ENCODE measurements at regions not wholly inside any gene's neighbourhood (a gene's known extent, or its start where the extent isn't known, plus 50 kb on each side); places are given as distances from the start of the nearest gene placed in this dataset.

DNA sequence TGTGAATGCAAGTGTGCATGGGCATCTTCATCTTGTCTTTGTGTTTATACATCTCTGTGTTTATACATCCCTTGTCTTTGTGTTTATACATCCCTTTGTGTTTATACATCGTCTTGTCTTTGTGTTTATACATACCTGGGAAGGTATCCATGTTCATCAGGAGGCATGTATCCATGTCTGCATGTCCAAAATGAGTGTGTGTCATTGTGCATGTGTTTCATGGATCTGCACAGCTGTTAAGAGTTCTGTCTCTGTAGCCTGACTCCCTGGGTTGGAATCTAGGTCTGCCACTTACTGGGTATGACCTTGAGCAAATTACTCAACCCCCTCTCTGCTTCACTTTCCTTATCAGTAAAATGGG lies 50.1 kb upstream of the SIRPA start:
- H3K36me3 ChIP-seq (ENCODE audit: low read depth), result no peaks in the 10 kb centered on the region
- no peak overlapping the region for H2AFZ ChIP-seq
- no peak for DNase-seq
- H3F3A ChIP-seq (ENCODE audit: insufficient read depth), result peaks cover 25% of the 10 kb centered on the region
- peaks cover 16% of the 10 kb centered on the region for H3K4me1 ChIP-seq (ENCODE audit: insufficient read depth)
- no peaks in the 10 kb centered on the region for H3K9me2 ChIP-seq (ENCODE audit: insufficient read depth)
- 75 to 76% methylated on average over 1 of the region's 1 CpG for WGBS, 2 experiments (ENCODE audit: low coverage in 1 of 2, low lambda C conversion rate in 2 of 2, missing lambda C conversion rate in 2 of 2)
- no peaks in the 10 kb centered on the region for H3K79me2 ChIP-seq (ENCODE audit: insufficient read depth)
- H4K20me1 ChIP-seq (ENCODE audit: insufficient read depth), result no peaks in the 10 kb centered on the region
- in situ Hi-C loops (cut with MboI), result no loop called here
- no peak for TF ChIP-seq EZH2 (IDR thresholded peaks at IDR 0.05; ENCODE audit: insufficient read depth, poor library complexity, severe bottlenecking)
- no peak for TF ChIP-seq EZH2phosphoT487 (IDR thresholded peaks at IDR 0.05; ENCODE audit: insufficient read depth, low read depth)
- H3K4me3 ChIP-seq, result no peak overlapping the region
- H3K9me3 ChIP-seq (ENCODE audit: low read depth), result no peaks in the 10 kb centered on the region
- H3K27ac ChIP-seq, result no peak overlapping the region
- H3K9ac ChIP-seq, result no peak overlapping the region
- H3K4me2 ChIP-seq (ENCODE audit: unreplicated experiment), result no peak overlapping the region
- no peaks in the 10 kb centered on the region for H3K27me3 ChIP-seq (replicated peaks; ENCODE audit: insufficient read depth)

DNA sequence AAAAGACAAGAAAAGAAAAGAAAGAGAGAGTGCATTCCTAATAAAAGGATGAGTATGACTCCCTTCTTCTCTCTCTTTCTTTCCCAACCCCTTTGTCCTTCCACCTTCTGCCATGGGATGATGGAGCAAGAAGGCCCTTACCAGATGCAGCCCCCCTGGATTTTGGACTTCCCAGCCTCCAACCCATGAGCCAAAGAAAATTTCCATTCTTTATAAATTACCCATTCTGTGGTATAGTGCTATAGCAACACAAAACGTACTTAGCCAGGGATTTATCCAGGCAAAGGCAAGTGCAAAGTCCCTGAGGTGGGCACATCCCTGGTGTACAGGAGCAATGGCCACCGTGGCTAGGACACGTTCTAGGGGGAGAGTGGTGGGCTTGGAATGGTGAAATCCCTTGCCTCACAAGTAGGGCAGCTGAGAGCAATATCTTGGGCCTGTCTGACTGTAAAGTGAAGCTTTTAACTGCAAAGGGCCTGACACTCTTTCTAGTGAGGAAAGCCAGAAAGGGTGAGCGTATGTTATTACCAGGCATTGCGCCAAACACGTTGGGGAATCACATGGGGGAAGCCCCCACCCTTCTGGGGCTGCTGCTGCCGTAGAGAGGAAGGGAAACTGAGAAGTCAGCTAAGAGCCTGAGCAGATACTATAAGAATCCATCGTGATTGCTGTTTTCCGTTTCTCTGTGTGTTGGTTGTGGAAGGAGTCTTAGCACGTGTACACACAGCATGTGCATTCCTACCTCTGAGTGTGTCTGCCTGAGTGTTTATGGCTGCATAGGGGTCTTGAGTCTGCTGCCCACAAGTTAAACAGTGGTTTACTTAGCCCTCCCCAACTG lies 50.7 kb upstream of the SIRPA start:
- Histone ChIP-seq H3K79me2 (ENCODE audit: insufficient read depth) (no peaks in the 10 kb centered on the region), H3F3A (ENCODE audit: insufficient read depth) (peaks cover 31% of the 10 kb centered on the region), H4K20me1 (ENCODE audit: insufficient read depth) (no peaks in the 10 kb centered on the region), H3K9me2 (ENCODE audit: insufficient read depth) (no peaks in the 10 kb centered on the region), H3K4me2 (ENCODE audit: unreplicated experiment) (no peak overlapping the region), H3K36me3 (ENCODE audit: low read depth) (no peaks in the 10 kb centered on the region), H3K4me3 (no peak overlapping the region), H2AFZ (no peak overlapping the region), H3K9me3 (ENCODE audit: low read depth) (no peaks in the 10 kb centered on the region), H3K27ac (no peak overlapping the region), H3K4me1 (ENCODE audit: insufficient read depth) (peaks cover 16% of the 10 kb centered on the region), H3K9ac (no peak overlapping the region), H3K27me3 (replicated peaks; ENCODE audit: insufficient read depth) (no peaks in the 10 kb centered on the region)
- in situ Hi-C loops (cut with MboI), result no loop called here
- TF ChIP-seq EZH2 (IDR thresholded peaks at IDR 0.05; ENCODE audit: insufficient read depth, poor library complexity, severe bottlenecking) (no peak), EZH2phosphoT487 (IDR thresholded peaks at IDR 0.05; ENCODE audit: insufficient read depth, low read depth) (no peak)
- peak; percentile 52 for DNase-seq
- 30 to 31% methylated on average over 10 of the region's 10 CpGs for WGBS, 2 experiments (ENCODE audit: low coverage in 1 of 2, low lambda C conversion rate in 2 of 2, missing lambda C conversion rate in 2 of 2)

GRCh38 chr20:1842281-1842680 lies 52.9 kb upstream of the SIRPA start:
- no peaks in the 10 kb centered on the region for H3K36me3 ChIP-seq (ENCODE audit: low read depth)
- H3K4me3 ChIP-seq, result no peak overlapping the region
- no peak for DNase-seq
- H3K79me2 ChIP-seq (ENCODE audit: insufficient read depth), result no peaks in the 10 kb centered on the region
- no peaks in the 10 kb centered on the region for H3K27me3 ChIP-seq (replicated peaks; ENCODE audit: insufficient read depth)
- H4K20me1 ChIP-seq (ENCODE audit: insufficient read depth), result no peaks in the 10 kb centered on the region
- H2AFZ ChIP-seq, result no peak overlapping the region
- no peak overlapping the region for H3K27ac ChIP-seq
- in situ Hi-C loops (cut with MboI), result no loop called here
- no peak overlapping the region for H3K9ac ChIP-seq
- no peaks in the 10 kb centered on the region for H3K9me2 ChIP-seq (ENCODE audit: insufficient read depth)
- no peak overlapping the region for H3K4me2 ChIP-seq (ENCODE audit: unreplicated experiment)
- TF ChIP-seq EZH2 (IDR thresholded peaks at IDR 0.05; ENCODE audit: insufficient read depth, poor library complexity, severe bottlenecking) (no peak), EZH2phosphoT487 (IDR thresholded peaks at IDR 0.05; ENCODE audit: insufficient read depth, low read depth) (no peak)
- H3F3A ChIP-seq (ENCODE audit: insufficient read depth), result peaks cover 38% of the 10 kb centered on the region
- H3K9me3 ChIP-seq (ENCODE audit: low read depth), result no peaks in the 10 kb centered on the region
- peaks cover 16% of the 10 kb centered on the region for H3K4me1 ChIP-seq (ENCODE audit: insufficient read depth)
- WGBS, 2 experiments (ENCODE audit: low coverage in 1 of 2, low lambda C conversion rate in 2 of 2, missing lambda C conversion rate in 2 of 2), result 96 to 97% methylated on average over 7 of the region's 7 CpGs

- no peak overlapping the region; the same call in 1 of the 2 replicates for H3K9ac ChIP-seq
- peak overlapping the region; percentile 38 for H3K4me2 ChIP-seq (ENCODE audit: unreplicated experiment)
- no peaks in the 10 kb centered on the region for H4K20me1 ChIP-seq (ENCODE audit: insufficient read depth)
- H3K4me3 ChIP-seq, result no peak overlapping the region
- in situ Hi-C loops (cut with MboI), result no loop called here
- WGBS, 2 experiments (ENCODE audit: low coverage in 1 of 2, low lambda C conversion rate in 2 of 2, missing lambda C conversion rate in 2 of 2), result 65 to 66% methylated on average over 6 of the region's 6 CpGs
- H3K79me2 ChIP-seq (ENCODE audit: insufficient read depth), result no peaks in the 10 kb centered on the region
- H3K27ac ChIP-seq, result peak overlapping the region; percentile 32
- peaks cover 16% of the 10 kb centered on the region for H3K4me1 ChIP-seq (ENCODE audit: insufficient read depth)
- no peaks in the 10 kb centered on the region for H3K9me3 ChIP-seq (ENCODE audit: low read depth)
- TF ChIP-seq EZH2phosphoT487 (IDR thresholded peaks at IDR 0.05; ENCODE audit: insufficient read depth, low read depth), result no peak
- TF ChIP-seq EZH2 (IDR thresholded peaks at IDR 0.05; ENCODE audit: insufficient read depth, poor library complexity, severe bottlenecking), result no peak
- peaks cover 38% of the 10 kb centered on the region for H3F3A ChIP-seq (ENCODE audit: insufficient read depth)
- no peaks in the 10 kb centered on the region for H3K36me3 ChIP-seq (ENCODE audit: low read depth)
- H2AFZ ChIP-seq, result no peak overlapping the region
- no peaks in the 10 kb centered on the region for H3K9me2 ChIP-seq (ENCODE audit: insufficient read depth)
- H3K27me3 ChIP-seq (replicated peaks; ENCODE audit: insufficient read depth), result no peaks in the 10 kb centered on the region
- DNase-seq, result peak; percentile 66
Measured at GRCh38 chr20:1841554-1842140, 53.6 kb upstream of the SIRPA start.

Data from GM23248 (cell line).